HG03575 (cell line): ENCODE measurements at regions not wholly inside any gene's neighbourhood (a gene's known extent, or its start where the extent isn't known, plus 50 kb on each side); places are given as distances from the start of the nearest gene placed in this dataset.

Source experiments
- ATAC-seq: cut with Tn5 transposase; IDR thresholded peaks from one replicate; pipeline ENCODE4 v1.9.1; 2021; ENCODE audit not compliant: unreplicated experiment, insufficient number of reproducible peaks, low FRiP score; ENCODE audit errors: extremely low read depth

GRCh38 chr7:125773113-125773785 lies 843.6 kb upstream of the POT1 start:
- no peak for ATAC-seq

- ATAC-seq: no peak
Observed at GRCh38 chr7:125747966-125748365, 818.3 kb upstream of the POT1 start.

- ATAC-seq: no peak
Observed at GRCh38 chr7:125746510-125746909, 816.9 kb upstream of the POT1 start.

- no peak for ATAC-seq
Observed at GRCh38 chr7:125727215-125727614, 797.6 kb upstream of the POT1 start.

- ATAC-seq: no peak
Observed at GRCh38 chr7:125695626-125696025, 766.0 kb upstream of the POT1 start.

GRCh38 chr7:125683156-125683555 lies 753.5 kb upstream of the POT1 start:
- ATAC-seq: no peak

- ATAC-seq: no peak
Observed at GRCh38 chr7:125681508-125681907, 751.9 kb upstream of the POT1 start.

- ATAC-seq: no peak
Observed at GRCh38 chr7:125678771-125679170, 749.1 kb upstream of the POT1 start.

- no peak for ATAC-seq
Observed at GRCh38 chr7:125675640-125676039, 746.0 kb upstream of the POT1 start.

GRCh38 chr7:125675169-125675568 lies 745.5 kb upstream of the POT1 start:
- ATAC-seq: no peak

- no peak for ATAC-seq
Observed at GRCh38 chr7:125670926-125671572, 741.4 kb upstream of the POT1 start.

- ATAC-seq: no peak
Observed at GRCh38 chr7:125668321-125668993, 738.8 kb upstream of the POT1 start.

- no peak for ATAC-seq
Observed at GRCh38 chr7:125664625-125665024, 735.0 kb upstream of the POT1 start.

GRCh38 chr7:125663961-125664360 lies 734.3 kb upstream of the POT1 start:
- no peak for ATAC-seq

- no peak for ATAC-seq
Observed at GRCh38 chr7:125661677-125662076, 732.1 kb upstream of the POT1 start.

- no peak for ATAC-seq
Observed at GRCh38 chr7:125661006-125661405, 731.4 kb upstream of the POT1 start.

- ATAC-seq: no peak
Observed at GRCh38 chr7:125654076-125654475, 724.5 kb upstream of the POT1 start.

GRCh38 chr7:125651823-125652528 lies 722.4 kb upstream of the POT1 start:
- ATAC-seq: no peak

GRCh38 chr7:125648543-125648942 lies 718.9 kb upstream of the POT1 start:
- no peak for ATAC-seq

- no peak for ATAC-seq
Observed at GRCh38 chr7:125645770-125646169, 716.1 kb upstream of the POT1 start.
